ENCODE measurements at regions not wholly inside any gene's neighbourhood (a gene's known extent, or its start where the extent isn't known, plus 50 kb on each side); places are given as distances from the start of the nearest gene placed in this dataset.

- no peaks in the 10 kb centered on the region for H3K27me3 ChIP-seq
- H3K4me1 ChIP-seq: peaks cover 26% of the 10 kb centered on the region
- no peaks in the 10 kb centered on the region for H3K36me3 ChIP-seq
- no peak overlapping the region for H3K4me3 ChIP-seq
- peaks cover 6% of the 10 kb centered on the region; the same call in 1 of the 2 replicates for H3K9me3 ChIP-seq
- H4K20me1 ChIP-seq: no peaks in the 10 kb centered on the region
- no peak for TF ChIP-seq Cebpa-rat (IDR thresholded peaks at IDR 0.05)
- no peak overlapping the region for H3K9ac ChIP-seq
- no peak overlapping the region for H3K4me2 ChIP-seq
- H3K27ac ChIP-seq: no peak overlapping the region
These were observed 194.8 kb downstream of the TFCP2L1 start for GRCh38 chr2:121090088-121090715.

- Histone ChIP-seq H3K4me2 (no peak overlapping the region), H3K4me1 (peaks cover 22% of the 10 kb centered on the region), H3K27me3 (no peaks in the 10 kb centered on the region), H3K36me3 (no peaks in the 10 kb centered on the region), H4K20me1 (no peaks in the 10 kb centered on the region), H3K9me3 (peaks cover 6% of the 10 kb centered on the region; the same call in 1 of the 2 replicates), H3K4me3 (no peak overlapping the region), H3K27ac (no peak overlapping the region), H3K9ac (no peak overlapping the region)
- TF ChIP-seq Cebpa-rat (IDR thresholded peaks at IDR 0.05): no peak
These were observed 192.9 kb downstream of the TFCP2L1 start for GRCh38 chr2:121092095-121092494.

- Histone ChIP-seq H3K4me1 (peaks cover 7% of the 10 kb centered on the region), H3K27me3 (no peaks in the 10 kb centered on the region), H3K36me3 (no peaks in the 10 kb centered on the region), H3K4me3 (no peak overlapping the region), H3K9ac (no peak overlapping the region), H3K27ac (no peak overlapping the region), H4K20me1 (no peaks in the 10 kb centered on the region), H3K9me3 (peaks cover 6% of the 10 kb centered on the region; the same call in 1 of the 2 replicates), H3K4me2 (no peak overlapping the region)
- TF ChIP-seq Cebpa-rat (IDR thresholded peaks at IDR 0.05): no peak
These were observed 191.3 kb downstream of the TFCP2L1 start for GRCh38 chr2:121093692-121094091.

- peaks cover 6% of the 10 kb centered on the region; the same call in 1 of the 2 replicates for H3K9me3 ChIP-seq
- TF ChIP-seq Cebpa-rat (IDR thresholded peaks at IDR 0.05): no peak
- no peak overlapping the region for H3K4me3 ChIP-seq
- no peak overlapping the region for H3K9ac ChIP-seq
- no peaks in the 10 kb centered on the region for H3K36me3 ChIP-seq
- no peaks in the 10 kb centered on the region for H4K20me1 ChIP-seq
- H3K27ac ChIP-seq: no peak overlapping the region
- no peak overlapping the region for H3K4me2 ChIP-seq
- H3K4me1 ChIP-seq: peaks cover 2% of the 10 kb centered on the region
- no peaks in the 10 kb centered on the region for H3K27me3 ChIP-seq
These were observed 190.9 kb downstream of the TFCP2L1 start for GRCh38 chr2:121094101-121094500.

GRCh38 chr2:121094845-121095244, 190.2 kb downstream of the TFCP2L1 start:
- Histone ChIP-seq H3K27me3 (no peaks in the 10 kb centered on the region), H3K9ac (no peak overlapping the region), H3K4me1 (0 out of 2 replicates have a peak, but pooled peaks cover 4% of the 10 kb centered on the region), H3K4me2 (no peak overlapping the region), H3K9me3 (peaks cover 6% of the 10 kb centered on the region; the same call in 1 of the 2 replicates), H4K20me1 (no peaks in the 10 kb centered on the region), H3K4me3 (no peak overlapping the region), H3K27ac (no peak overlapping the region), H3K36me3 (no peaks in the 10 kb centered on the region)
- TF ChIP-seq Cebpa-rat (IDR thresholded peaks at IDR 0.05): no peak

GRCh38 chr2:121095257-121096080, 189.5 kb downstream of the TFCP2L1 start:
- Histone ChIP-seq H3K4me2 (no peak overlapping the region), H3K4me1 (0 out of 2 replicates have a peak, but pooled peaks cover 4% of the 10 kb centered on the region), H3K27me3 (no peaks in the 10 kb centered on the region), H3K36me3 (no peaks in the 10 kb centered on the region), H3K9ac (no peak overlapping the region), H3K4me3 (no peak overlapping the region), H3K27ac (no peak overlapping the region), H4K20me1 (no peaks in the 10 kb centered on the region), H3K9me3 (peaks cover 6% of the 10 kb centered on the region; the same call in 1 of the 2 replicates)
- TF ChIP-seq Cebpa-rat (IDR thresholded peaks at IDR 0.05): no peak

GRCh38 chr2:121096611-121097010, 188.4 kb downstream of the TFCP2L1 start:
- H3K4me1 ChIP-seq: 0 out of 2 replicates have a peak, but pooled peaks cover 4% of the 10 kb centered on the region
- no peak overlapping the region for H3K4me3 ChIP-seq
- H3K9me3 ChIP-seq: peaks cover 6% of the 10 kb centered on the region; the same call in 1 of the 2 replicates
- no peak overlapping the region for H3K4me2 ChIP-seq
- no peak for TF ChIP-seq Cebpa-rat (IDR thresholded peaks at IDR 0.05)
- H4K20me1 ChIP-seq: no peaks in the 10 kb centered on the region
- H3K36me3 ChIP-seq: no peaks in the 10 kb centered on the region
- no peak overlapping the region for H3K27ac ChIP-seq
- H3K27me3 ChIP-seq: no peaks in the 10 kb centered on the region
- no peak overlapping the region for H3K9ac ChIP-seq

- H3K27me3 ChIP-seq: no peaks in the 10 kb centered on the region
- no peaks in the 10 kb centered on the region for H4K20me1 ChIP-seq
- no peak overlapping the region for H3K4me2 ChIP-seq
- no peaks in the 10 kb centered on the region for H3K9me3 ChIP-seq
- TF ChIP-seq Cebpa-rat (IDR thresholded peaks at IDR 0.05): no peak
- no peak overlapping the region for H3K4me3 ChIP-seq
- H3K36me3 ChIP-seq: no peaks in the 10 kb centered on the region
- 0 out of 2 replicates have a peak, but pooled peaks cover 4% of the 10 kb centered on the region for H3K4me1 ChIP-seq
- H3K27ac ChIP-seq: no peak overlapping the region
- H3K9ac ChIP-seq: no peak overlapping the region
These were observed 186.4 kb downstream of the TFCP2L1 start for GRCh38 chr2:121098556-121098955.

GRCh38 chr2:121099329-121100290, 185.4 kb downstream of the TFCP2L1 start:
- Histone ChIP-seq H3K4me2 (no peak overlapping the region), H3K9ac (no peak overlapping the region), H3K9me3 (no peaks in the 10 kb centered on the region), H3K36me3 (no peaks in the 10 kb centered on the region), H4K20me1 (no peaks in the 10 kb centered on the region), H3K4me1 (0 out of 2 replicates have a peak, but pooled peaks cover 4% of the 10 kb centered on the region), H3K4me3 (no peak overlapping the region), H3K27ac (no peak overlapping the region), H3K27me3 (no peaks in the 10 kb centered on the region)
- TF ChIP-seq Cebpa-rat (IDR thresholded peaks at IDR 0.05): no peak
